ENCODE measurements at regions not wholly inside any gene's neighbourhood (a gene's known extent, or its start where the extent isn't known, plus 50 kb on each side); places are given as distances from the start of the nearest gene placed in this dataset.

DNA sequence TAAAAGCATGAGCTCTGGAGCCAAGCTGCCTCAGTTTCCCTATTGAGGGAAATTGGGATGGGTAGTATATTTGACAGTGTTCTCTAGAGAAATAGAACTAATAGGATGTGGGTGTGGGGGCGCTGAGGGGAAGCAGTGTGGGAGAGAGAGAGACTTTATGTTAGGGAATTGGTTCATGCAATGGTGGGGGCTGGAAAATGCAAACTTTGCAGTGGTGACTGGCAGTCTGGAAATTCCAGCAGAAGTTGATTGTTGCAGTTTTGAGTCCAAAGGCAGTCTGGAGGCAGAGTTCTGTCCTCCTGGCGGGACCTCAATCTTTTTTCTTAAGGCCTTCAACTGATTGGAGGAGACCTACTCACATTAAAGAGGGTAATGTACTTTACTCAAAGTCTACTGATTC lies 59.4 kb upstream of the SYT13 start:
- no peak for TF ChIP-seq POLR2AphosphoS5 (IDR thresholded peaks at IDR 0.05; ENCODE audit: low read depth)
- TF ChIP-seq SPI1 (IDR thresholded peaks at IDR 0.05; ENCODE audit: borderline replicate concordance, low read depth), result no peak
- no peak for TF ChIP-seq GABPA (IDR thresholded peaks at IDR 0.05; ENCODE audit: low read depth)
- TF ChIP-seq, protein P1, sequence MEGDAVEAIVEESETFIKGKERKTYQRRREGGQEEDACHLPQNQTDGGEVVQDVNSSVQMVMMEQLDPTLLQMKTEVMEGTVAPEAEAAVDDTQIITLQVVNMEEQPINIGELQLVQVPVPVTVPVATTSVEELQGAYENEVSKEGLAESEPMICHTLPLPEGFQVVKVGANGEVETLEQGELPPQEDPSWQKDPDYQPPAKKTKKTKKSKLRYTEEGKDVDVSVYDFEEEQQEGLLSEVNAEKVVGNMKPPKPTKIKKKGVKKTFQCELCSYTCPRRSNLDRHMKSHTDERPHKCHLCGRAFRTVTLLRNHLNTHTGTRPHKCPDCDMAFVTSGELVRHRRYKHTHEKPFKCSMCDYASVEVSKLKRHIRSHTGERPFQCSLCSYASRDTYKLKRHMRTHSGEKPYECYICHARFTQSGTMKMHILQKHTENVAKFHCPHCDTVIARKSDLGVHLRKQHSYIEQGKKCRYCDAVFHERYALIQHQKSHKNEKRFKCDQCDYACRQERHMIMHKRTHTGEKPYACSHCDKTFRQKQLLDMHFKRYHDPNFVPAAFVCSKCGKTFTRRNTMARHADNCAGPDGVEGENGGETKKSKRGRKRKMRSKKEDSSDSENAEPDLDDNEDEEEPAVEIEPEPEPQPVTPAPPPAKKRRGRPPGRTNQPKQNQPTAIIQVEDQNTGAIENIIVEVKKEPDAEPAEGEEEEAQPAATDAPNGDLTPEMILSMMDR (IDR thresholded peaks at IDR 0.05; ENCODE audit: insufficient read depth, low read length), result no peak
- no peak overlapping the region for H3K27ac ChIP-seq (replicated peaks)
- no peak for DNase-seq (ENCODE audit: low read depth in 1 of 2, low spot score in 1 of 2)
- H3K4me3 ChIP-seq (replicated peaks; ENCODE audit: insufficient read depth, low read length), result no peak overlapping the region
- H3K27me3 ChIP-seq (ENCODE audit: insufficient read depth, poor library complexity, severe bottlenecking), result peaks cover 5% of the 10 kb centered on the region

DNA sequence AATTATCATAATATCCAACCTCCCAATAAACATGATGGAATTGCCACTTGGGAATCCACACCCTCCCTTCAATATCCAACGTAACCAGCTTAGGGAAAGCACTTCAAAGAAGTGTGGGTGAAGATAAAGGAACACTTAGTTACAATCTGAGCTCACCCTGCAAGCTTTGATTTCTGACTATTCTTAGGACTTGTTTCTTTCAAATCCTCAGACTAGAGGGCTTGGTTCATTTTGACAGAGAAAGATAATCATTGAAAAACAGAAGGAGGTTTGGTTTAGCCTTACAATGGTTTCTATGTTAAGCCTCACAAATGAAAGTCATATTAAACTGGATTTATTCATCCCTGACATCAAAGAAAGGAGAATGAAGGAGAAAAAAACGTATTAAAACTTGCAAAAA lies 57.9 kb upstream of the SYT13 start:
- TF ChIP-seq GABPA (IDR thresholded peaks at IDR 0.05; ENCODE audit: low read depth) (no peak), POLR2AphosphoS5 (IDR thresholded peaks at IDR 0.05; ENCODE audit: low read depth) (no peak), SPI1 (IDR thresholded peaks at IDR 0.05; ENCODE audit: borderline replicate concordance, low read depth) (no peak)
- TF ChIP-seq, protein P1 (IDR thresholded peaks at IDR 0.05; ENCODE audit: insufficient read depth, low read length), result no peak
- TF ChIP-seq, protein P2, sequence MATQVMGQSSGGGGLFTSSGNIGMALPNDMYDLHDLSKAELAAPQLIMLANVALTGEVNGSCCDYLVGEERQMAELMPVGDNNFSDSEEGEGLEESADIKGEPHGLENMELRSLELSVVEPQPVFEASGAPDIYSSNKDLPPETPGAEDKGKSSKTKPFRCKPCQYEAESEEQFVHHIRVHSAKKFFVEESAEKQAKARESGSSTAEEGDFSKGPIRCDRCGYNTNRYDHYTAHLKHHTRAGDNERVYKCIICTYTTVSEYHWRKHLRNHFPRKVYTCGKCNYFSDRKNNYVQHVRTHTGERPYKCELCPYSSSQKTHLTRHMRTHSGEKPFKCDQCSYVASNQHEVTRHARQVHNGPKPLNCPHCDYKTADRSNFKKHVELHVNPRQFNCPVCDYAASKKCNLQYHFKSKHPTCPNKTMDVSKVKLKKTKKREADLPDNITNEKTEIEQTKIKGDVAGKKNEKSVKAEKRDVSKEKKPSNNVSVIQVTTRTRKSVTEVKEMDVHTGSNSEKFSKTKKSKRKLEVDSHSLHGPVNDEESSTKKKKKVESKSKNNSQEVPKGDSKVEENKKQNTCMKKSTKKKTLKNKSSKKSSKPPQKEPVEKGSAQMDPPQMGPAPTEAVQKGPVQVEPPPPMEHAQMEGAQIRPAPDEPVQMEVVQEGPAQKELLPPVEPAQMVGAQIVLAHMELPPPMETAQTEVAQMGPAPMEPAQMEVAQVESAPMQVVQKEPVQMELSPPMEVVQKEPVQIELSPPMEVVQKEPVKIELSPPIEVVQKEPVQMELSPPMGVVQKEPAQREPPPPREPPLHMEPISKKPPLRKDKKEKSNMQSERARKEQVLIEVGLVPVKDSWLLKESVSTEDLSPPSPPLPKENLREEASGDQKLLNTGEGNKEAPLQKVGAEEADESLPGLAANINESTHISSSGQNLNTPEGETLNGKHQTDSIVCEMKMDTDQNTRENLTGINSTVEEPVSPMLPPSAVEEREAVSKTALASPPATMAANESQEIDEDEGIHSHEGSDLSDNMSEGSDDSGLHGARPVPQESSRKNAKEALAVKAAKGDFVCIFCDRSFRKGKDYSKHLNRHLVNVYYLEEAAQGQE (IDR thresholded peaks at IDR 0.05; ENCODE audit: insufficient replicate concordance, low read depth), result no peak
- DNase-seq (ENCODE audit: low read depth in 1 of 2, low spot score in 1 of 2), result no peak
- Histone ChIP-seq H3K27me3 (ENCODE audit: insufficient read depth, poor library complexity, severe bottlenecking) (peaks cover 5% of the 10 kb centered on the region), H3K27ac (replicated peaks) (no peak overlapping the region), H3K4me3 (replicated peaks; ENCODE audit: insufficient read depth, low read length) (no peak overlapping the region)

DNA sequence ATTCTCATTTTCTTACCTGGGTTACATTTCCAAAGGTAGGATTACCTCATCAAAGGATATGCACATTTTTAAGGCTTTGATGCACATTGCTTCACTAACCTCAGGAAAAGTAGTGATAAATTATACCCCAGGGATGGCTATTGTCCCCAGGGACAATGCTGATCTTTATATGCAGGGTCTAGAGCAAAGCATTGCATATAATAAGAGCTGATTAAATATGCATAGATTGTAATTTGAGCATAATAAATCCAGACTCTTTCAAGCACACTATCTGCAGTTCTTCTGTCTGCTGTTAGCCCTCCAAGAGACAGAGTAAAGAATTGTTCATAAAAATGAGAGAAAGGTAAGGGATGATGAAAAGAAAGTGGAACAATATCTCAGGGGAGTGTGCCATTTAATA lies 57.3 kb upstream of the SYT13 start:
- H3K27me3 ChIP-seq (ENCODE audit: insufficient read depth, poor library complexity, severe bottlenecking), result peaks cover 5% of the 10 kb centered on the region
- no peak for DNase-seq (ENCODE audit: low read depth in 1 of 2, low spot score in 1 of 2)
- no peak overlapping the region for H3K27ac ChIP-seq (replicated peaks)
- TF ChIP-seq POLR2AphosphoS5 (IDR thresholded peaks at IDR 0.05; ENCODE audit: low read depth) (no peak), GABPA (IDR thresholded peaks at IDR 0.05; ENCODE audit: low read depth) (no peak), SPI1 (IDR thresholded peaks at IDR 0.05; ENCODE audit: borderline replicate concordance, low read depth) (no peak)
- TF ChIP-seq, protein P1 (IDR thresholded peaks at IDR 0.05; ENCODE audit: insufficient read depth, low read length), result no peak
- TF ChIP-seq, protein P2 (IDR thresholded peaks at IDR 0.05; ENCODE audit: insufficient replicate concordance, low read depth), result no peak
- no peak overlapping the region for H3K4me3 ChIP-seq (replicated peaks; ENCODE audit: insufficient read depth, low read length)

DNA sequence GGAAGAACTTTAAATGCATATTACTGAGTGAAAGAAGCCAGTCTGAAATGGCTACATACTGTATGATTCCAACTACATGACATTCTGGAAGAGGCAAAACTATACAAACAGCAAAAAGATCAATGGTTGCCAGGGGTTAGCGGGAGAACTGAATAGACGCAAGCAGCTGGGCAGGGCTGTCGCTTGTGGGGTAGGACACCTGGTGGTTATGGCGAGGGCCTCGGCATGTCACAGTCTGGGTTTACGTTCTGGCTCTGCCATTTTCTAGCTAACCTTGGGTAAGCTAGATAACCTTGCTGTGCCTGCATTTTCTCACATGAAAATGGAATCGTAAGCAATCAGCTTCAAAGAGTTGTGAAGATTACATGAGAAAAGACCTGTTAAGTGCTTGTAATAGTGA lies 55.2 kb upstream of the SYT13 start:
- TF ChIP-seq, protein P1 (IDR thresholded peaks at IDR 0.05; ENCODE audit: insufficient read depth, low read length), result no peak
- TF ChIP-seq POLR2AphosphoS5 (IDR thresholded peaks at IDR 0.05; ENCODE audit: low read depth) (no peak), GABPA (IDR thresholded peaks at IDR 0.05; ENCODE audit: low read depth) (no peak), SPI1 (IDR thresholded peaks at IDR 0.05; ENCODE audit: borderline replicate concordance, low read depth) (no peak)
- TF ChIP-seq, protein P2 (IDR thresholded peaks at IDR 0.05; ENCODE audit: insufficient replicate concordance, low read depth), result no peak
- H3K27ac ChIP-seq (replicated peaks), result no peak overlapping the region
- H3K4me3 ChIP-seq (replicated peaks; ENCODE audit: insufficient read depth, low read length), result no peak overlapping the region
- peaks cover 5% of the 10 kb centered on the region for H3K27me3 ChIP-seq (ENCODE audit: insufficient read depth, poor library complexity, severe bottlenecking)
- DNase-seq (ENCODE audit: low read depth in 1 of 2, low spot score in 1 of 2), result no peak

Measured in HL-60 (cell line).